GM12878 (cell line): ENCODE measurements at regions not wholly inside any gene's neighbourhood (a gene's known extent, or its start where the extent isn't known, plus 50 kb on each side); places are given as distances from the start of the nearest gene placed in this dataset.

Experiments used
- ATAC-seq: fragments of 200-7000 bp; cut with Tn5 transposase; 3 replicates; pipeline ENCODE4 v1.9.1; 2020; ENCODE audit warnings: mild to moderate bottlenecking, moderate library complexity
- BruUV-seq: library from RNA; stranded (reverse); fragments of 400-500 nt; replicated peaks from 2 replicates; lab custom pipeline; 2021; lab: Mats Ljungman, UMichigan
- CTCF ChIA-PET: fragments of 300-600 bp; sonication (Branson Sonifier 250); formaldehyde crosslinking; extraction: SDS; loops from one replicate; lab custom pipeline; 2021; ENCODE audit warnings: inconsistent platforms; lab: Yijun Ruan, JAX
- POLR2A ChIA-PET: fragments of 350-600 bp; formaldehyde crosslinking; extraction: SDS; loops from one replicate; lab custom pipeline; 2021; ENCODE audit warnings: inconsistent platforms; lab: Charles Lee
- RAD21 ChIA-PET: fragments of 300-600 bp; sonication (Branson Sonifier 250); formaldehyde crosslinking; loops from one replicate; lab custom pipeline; 2023; ENCODE audit warnings: antibody characterized with exemption; ENCODE audit not compliant: unreplicated experiment; lab: Charles Lee
- SMC1A ChIA-PET: fragments of 300-600 bp; sonication (Branson Sonifier 250); formaldehyde crosslinking; loops from one replicate; lab custom pipeline; 2023; ENCODE audit not compliant: unreplicated experiment, uncharacterized antibody; lab: Charles Lee
- DNase-seq: peaks from one replicate; pipeline ENCODE4 v3.0.0-alpha.2; 2011; ENCODE audit warnings: low read depth, low spot score
- FAIRE-seq: peaks from 3 replicates; lab custom pipeline; 2011; peaks lifted over from hg19 to GRCh38; lab: Jason Lieb, UNC
- H2AFZ ChIP-seq: 2 replicates; pipeline ENCODE4 v1.6.0; 2011; ENCODE audit warnings: low read depth, low read length, control low read depth; ENCODE audit not compliant: control insufficient read depth
- H3K27ac ChIP-seq: 2 replicates; pipeline ENCODE4 v1.5.1; 2011; ENCODE audit warnings: control low read depth; ENCODE audit not compliant: control insufficient read depth, insufficient read depth
- H3K27me3 ChIP-seq, 2 experiments: replicated peaks in 1 of 2; 2 replicates each; pipeline versions ENCODE4 v1.6.0 to v1.6.1; 2011; ENCODE audit warnings: low read length in 1 of 2; ENCODE audit not compliant: control insufficient read depth in 2 of 2, insufficient read depth in 2 of 2
- H3K36me3 ChIP-seq, 2 experiments: 2 replicates each; pipeline ENCODE4 v1.5.1; 2011; ENCODE audit warnings: low read length in 1 of 2; ENCODE audit not compliant: control insufficient read depth in 2 of 2, insufficient read depth in 2 of 2
- H3K4me1 ChIP-seq: 2 replicates; pipeline ENCODE4 v1.6.1; 2011; ENCODE audit warnings: mild to moderate bottlenecking, low read length, moderate library complexity, mixed read lengths; ENCODE audit not compliant: control insufficient read depth, insufficient read depth
- H3K4me2 ChIP-seq: 2 replicates; pipeline ENCODE4 v1.6.0; 2011; ENCODE audit warnings: control low read depth; ENCODE audit not compliant: control insufficient read depth, insufficient read depth
- H3K4me3 ChIP-seq: fragments of 200-600 bp; sonication (generic); 2 replicates; pipeline ENCODE4 v1.5.1; 2016
- H3K79me2 ChIP-seq: 2 replicates; pipeline ENCODE4 v1.6.0; 2011; ENCODE audit warnings: low read length; ENCODE audit not compliant: control insufficient read depth, insufficient read depth
- H3K9ac ChIP-seq: 2 replicates; pipeline ENCODE4 v1.8.0; 2011; ENCODE audit warnings: low read length, control low read depth, mixed read lengths; ENCODE audit not compliant: control insufficient read depth, insufficient read depth
- H3K9me3 ChIP-seq: replicated peaks from 3 replicates; pipeline ENCODE4 v1.5.1; 2011; ENCODE audit warnings: mild to moderate bottlenecking, low read length; ENCODE audit not compliant: control insufficient read depth, insufficient read depth
- H4K20me1 ChIP-seq: 2 replicates; pipeline ENCODE4 v1.6.0; 2011; ENCODE audit not compliant: control insufficient read depth, insufficient read depth
- CREB1 ChIP-seq: IDR thresholded peaks from 2 replicates; pipeline ENCODE4 v1.6.1; 2012; ENCODE audit warnings: low read depth, mild to moderate bottlenecking, inconsistent platforms
- FOXK2 ChIP-seq: fragments of 450-650 bp; IDR thresholded peaks from 2 replicates; pipeline ENCODE4 v1.6.1; 2017; ENCODE audit warnings: mild to moderate bottlenecking, moderate library complexity
- IKZF1 ChIP-seq: fragments of 450-650 bp; conservative IDR thresholded peaks from 2 replicates; pipeline ENCODE4 v1.6.1; 2017; ENCODE audit warnings: antibody characterized with exemption, mild to moderate bottlenecking
- JUNB ChIP-seq: IDR thresholded peaks from 2 replicates; pipeline ENCODE4 v1.6.1; 2016; ENCODE audit warnings: antibody characterized with exemption, mild to moderate bottlenecking
- KLF5 ChIP-seq: fragments of 450-650 bp; IDR thresholded peaks from 2 replicates; pipeline ENCODE4 v1.6.1; 2014; ENCODE audit warnings: mild to moderate bottlenecking; ENCODE audit not compliant: partially characterized antibody
- NR2C1 ChIP-seq: fragments of 450-650 bp; IDR thresholded peaks from 2 replicates; pipeline ENCODE4 v1.6.1; 2017; ENCODE audit warnings: antibody characterized with exemption, mild to moderate bottlenecking, moderate library complexity
- RAD51 ChIP-seq: fragments of 450-650 bp; IDR thresholded peaks from 2 replicates; pipeline ENCODE4 v1.6.1; 2016; ENCODE audit warnings: moderate library complexity, mild to moderate bottlenecking, inconsistent platforms
- SIX5 ChIP-seq: IDR thresholded peaks from 2 replicates; pipeline ENCODE4 v1.6.1; 2011; ENCODE audit warnings: mild to moderate bottlenecking, low read depth, low read length, moderate library complexity; ENCODE audit not compliant: severe bottlenecking
- YY1 ChIP-seq: IDR thresholded peaks from 2 replicates; pipeline ENCODE4 v1.6.1; 2011; ENCODE audit warnings: low read depth, mild to moderate bottlenecking, low read length
- WGBS: methylation state at CpG from one replicate; pipeline ENCODE4 v1.1.6; 2016; ENCODE audit warnings: low lambda C conversion rate; ENCODE audit not compliant: insufficient replicate concordance, insufficient coverage; ENCODE audit errors: missing lambda C conversion rate; 5-methylcytosine and 5-hydroxymethylcytosine counted together
- in situ Hi-C: fragments of 300-500 bp; cut with MboI; formaldehyde crosslinking; loops from 9 replicates; pipeline ENCODE4 v1.14.3; 2018; ENCODE audit warnings: mixed read lengths
- intact Hi-C: fragments of 100-400 bp; cut with micrococcal nuclease; formaldehyde crosslinking; loops from one replicate; pipeline ENCODE4 v1.14.2; 2022; ENCODE audit not compliant: unreplicated experiment
- TF ChIP-seq, protein P1 (sequence below): fragments of 450-650 bp; IDR thresholded peaks from 2 replicates; pipeline ENCODE4 v1.6.1; 2017; ENCODE audit warnings: mild to moderate bottlenecking, moderate library complexity
- TF ChIP-seq, protein P2 (sequence below): fragments of 450-650 bp; IDR thresholded peaks from 2 replicates; pipeline ENCODE4 v1.6.1; 2017; ENCODE audit warnings: mild to moderate bottlenecking, moderate library complexity
- TF ChIP-seq, protein P3 (sequence below): fragments of 450-650 bp; formaldehyde crosslinking; IDR thresholded peaks from 2 replicates; pipeline ENCODE4 v1.5.0; 2022; ENCODE audit warnings: mild to moderate bottlenecking, missing genetic modification characterization
- TF ChIP-seq, protein P4 (sequence below): fragments of 450-650 bp; IDR thresholded peaks from 2 replicates; pipeline ENCODE4 v1.6.1; 2017; ENCODE audit warnings: borderline replicate concordance

DNA sequence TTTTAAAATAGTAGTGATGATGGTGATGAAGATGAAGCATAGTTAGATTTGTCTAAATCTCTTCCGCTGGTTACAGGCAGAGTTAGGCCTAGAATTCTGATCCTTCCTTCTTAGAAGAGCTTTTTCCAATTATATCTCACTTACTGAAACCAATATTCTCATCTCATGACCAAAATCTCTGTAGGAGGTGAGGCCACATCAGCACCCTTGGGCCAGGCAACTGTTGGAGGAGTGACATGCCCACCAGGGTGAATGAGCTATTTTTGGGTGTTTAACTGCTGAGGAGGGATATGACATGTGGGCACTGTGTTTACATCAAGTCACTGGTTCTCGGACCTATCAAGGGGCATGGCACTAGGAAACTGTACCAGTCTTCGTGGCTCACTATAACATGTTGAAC, 102.2 kb upstream of the SLC24A3 start:
- Histone ChIP-seq H3K27ac (no peak overlapping the region), H3K9me3 (no peaks in the 10 kb centered on the region), H3K36me3 (no peaks in the 10 kb centered on the region), H4K20me1 (no peaks in the 10 kb centered on the region), H3K4me1 (no peaks in the 10 kb centered on the region), H3K79me2 (no peaks in the 10 kb centered on the region), H2AFZ (no peak overlapping the region), H3K27me3 (no peaks in the 10 kb centered on the region), H3K9ac (no peak overlapping the region), H3K4me3 (no peak overlapping the region), H3K4me2 (no peak overlapping the region)
- ChIA-PET CTCF (interaction anchor here (1.4 kb wide), 1 partner anchor 95 kb away, joined by 5 read pairs; no protein-coding TSS in a partner anchor), RAD21 (no interaction called here), SMC1A (interaction anchor here (1.8 to 1.9 kb wide), 2 partner anchors 10 to 16 kb away, joined by 6 to 8 read pairs; no protein-coding TSS in a partner anchor), POLR2A (no interaction called here)
- DNase-seq = no peak
- in situ Hi-C loops (no loop called here), intact Hi-C loops (no loop called here)
- 50% methylated on average over 3 of the region's 3 CpGs for WGBS
- no peak for FAIRE-seq
- ATAC-seq = no peak
- no TSS peak for BruUV-seq
- TF ChIP-seq RAD51 (no peak), YY1 (no peak), IKZF1 (no peak), FOXK2 (no peak), CREB1 (no peak), NR2C1 (no peak), JUNB (no peak), KLF5 (no peak), SIX5 (no peak)
- TF ChIP-seq, protein P1, sequence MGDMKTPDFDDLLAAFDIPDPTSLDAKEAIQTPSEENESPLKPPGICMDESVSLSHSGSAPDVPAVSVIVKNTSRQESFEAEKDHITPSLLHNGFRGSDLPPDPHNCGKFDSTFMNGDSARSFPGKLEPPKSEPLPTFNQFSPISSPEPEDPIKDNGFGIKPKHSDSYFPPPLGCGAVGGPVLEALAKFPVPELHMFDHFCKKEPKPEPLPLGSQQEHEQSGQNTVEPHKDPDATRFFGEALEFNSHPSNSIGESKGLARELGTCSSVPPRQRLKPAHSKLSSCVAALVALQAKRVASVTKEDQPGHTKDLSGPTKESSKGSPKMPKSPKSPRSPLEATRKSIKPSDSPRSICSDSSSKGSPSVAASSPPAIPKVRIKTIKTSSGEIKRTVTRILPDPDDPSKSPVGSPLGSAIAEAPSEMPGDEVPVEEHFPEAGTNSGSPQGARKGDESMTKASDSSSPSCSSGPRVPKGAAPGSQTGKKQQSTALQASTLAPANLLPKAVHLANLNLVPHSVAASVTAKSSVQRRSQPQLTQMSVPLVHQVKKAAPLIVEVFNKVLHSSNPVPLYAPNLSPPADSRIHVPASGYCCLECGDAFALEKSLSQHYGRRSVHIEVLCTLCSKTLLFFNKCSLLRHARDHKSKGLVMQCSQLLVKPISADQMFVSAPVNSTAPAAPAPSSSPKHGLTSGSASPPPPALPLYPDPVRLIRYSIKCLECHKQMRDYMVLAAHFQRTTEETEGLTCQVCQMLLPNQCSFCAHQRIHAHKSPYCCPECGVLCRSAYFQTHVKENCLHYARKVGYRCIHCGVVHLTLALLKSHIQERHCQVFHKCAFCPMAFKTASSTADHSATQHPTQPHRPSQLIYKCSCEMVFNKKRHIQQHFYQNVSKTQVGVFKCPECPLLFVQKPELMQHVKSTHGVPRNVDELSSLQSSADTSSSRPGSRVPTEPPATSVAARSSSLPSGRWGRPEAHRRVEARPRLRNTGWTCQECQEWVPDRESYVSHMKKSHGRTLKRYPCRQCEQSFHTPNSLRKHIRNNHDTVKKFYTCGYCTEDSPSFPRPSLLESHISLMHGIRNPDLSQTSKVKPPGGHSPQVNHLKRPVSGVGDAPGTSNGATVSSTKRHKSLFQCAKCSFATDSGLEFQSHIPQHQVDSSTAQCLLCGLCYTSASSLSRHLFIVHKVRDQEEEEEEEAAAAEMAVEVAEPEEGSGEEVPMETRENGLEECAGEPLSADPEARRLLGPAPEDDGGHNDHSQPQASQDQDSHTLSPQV = no peak
- TF ChIP-seq, protein P2, sequence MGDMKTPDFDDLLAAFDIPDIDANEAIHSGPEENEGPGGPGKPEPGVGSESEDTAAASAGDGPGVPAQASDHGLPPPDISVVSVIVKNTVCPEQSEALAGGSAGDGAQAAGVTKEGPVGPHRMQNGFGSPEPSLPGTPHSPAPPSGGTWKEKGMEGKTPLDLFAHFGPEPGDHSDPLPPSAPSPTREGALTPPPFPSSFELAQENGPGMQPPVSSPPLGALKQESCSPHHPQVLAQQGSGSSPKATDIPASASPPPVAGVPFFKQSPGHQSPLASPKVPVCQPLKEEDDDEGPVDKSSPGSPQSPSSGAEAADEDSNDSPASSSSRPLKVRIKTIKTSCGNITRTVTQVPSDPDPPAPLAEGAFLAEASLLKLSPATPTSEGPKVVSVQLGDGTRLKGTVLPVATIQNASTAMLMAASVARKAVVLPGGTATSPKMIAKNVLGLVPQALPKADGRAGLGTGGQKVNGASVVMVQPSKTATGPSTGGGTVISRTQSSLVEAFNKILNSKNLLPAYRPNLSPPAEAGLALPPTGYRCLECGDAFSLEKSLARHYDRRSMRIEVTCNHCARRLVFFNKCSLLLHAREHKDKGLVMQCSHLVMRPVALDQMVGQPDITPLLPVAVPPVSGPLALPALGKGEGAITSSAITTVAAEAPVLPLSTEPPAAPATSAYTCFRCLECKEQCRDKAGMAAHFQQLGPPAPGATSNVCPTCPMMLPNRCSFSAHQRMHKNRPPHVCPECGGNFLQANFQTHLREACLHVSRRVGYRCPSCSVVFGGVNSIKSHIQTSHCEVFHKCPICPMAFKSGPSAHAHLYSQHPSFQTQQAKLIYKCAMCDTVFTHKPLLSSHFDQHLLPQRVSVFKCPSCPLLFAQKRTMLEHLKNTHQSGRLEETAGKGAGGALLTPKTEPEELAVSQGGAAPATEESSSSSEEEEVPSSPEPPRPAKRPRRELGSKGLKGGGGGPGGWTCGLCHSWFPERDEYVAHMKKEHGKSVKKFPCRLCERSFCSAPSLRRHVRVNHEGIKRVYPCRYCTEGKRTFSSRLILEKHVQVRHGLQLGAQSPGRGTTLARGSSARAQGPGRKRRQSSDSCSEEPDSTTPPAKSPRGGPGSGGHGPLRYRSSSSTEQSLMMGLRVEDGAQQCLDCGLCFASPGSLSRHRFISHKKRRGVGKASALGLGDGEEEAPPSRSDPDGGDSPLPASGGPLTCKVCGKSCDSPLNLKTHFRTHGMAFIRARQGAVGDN = no peak
- TF ChIP-seq, protein P3, sequence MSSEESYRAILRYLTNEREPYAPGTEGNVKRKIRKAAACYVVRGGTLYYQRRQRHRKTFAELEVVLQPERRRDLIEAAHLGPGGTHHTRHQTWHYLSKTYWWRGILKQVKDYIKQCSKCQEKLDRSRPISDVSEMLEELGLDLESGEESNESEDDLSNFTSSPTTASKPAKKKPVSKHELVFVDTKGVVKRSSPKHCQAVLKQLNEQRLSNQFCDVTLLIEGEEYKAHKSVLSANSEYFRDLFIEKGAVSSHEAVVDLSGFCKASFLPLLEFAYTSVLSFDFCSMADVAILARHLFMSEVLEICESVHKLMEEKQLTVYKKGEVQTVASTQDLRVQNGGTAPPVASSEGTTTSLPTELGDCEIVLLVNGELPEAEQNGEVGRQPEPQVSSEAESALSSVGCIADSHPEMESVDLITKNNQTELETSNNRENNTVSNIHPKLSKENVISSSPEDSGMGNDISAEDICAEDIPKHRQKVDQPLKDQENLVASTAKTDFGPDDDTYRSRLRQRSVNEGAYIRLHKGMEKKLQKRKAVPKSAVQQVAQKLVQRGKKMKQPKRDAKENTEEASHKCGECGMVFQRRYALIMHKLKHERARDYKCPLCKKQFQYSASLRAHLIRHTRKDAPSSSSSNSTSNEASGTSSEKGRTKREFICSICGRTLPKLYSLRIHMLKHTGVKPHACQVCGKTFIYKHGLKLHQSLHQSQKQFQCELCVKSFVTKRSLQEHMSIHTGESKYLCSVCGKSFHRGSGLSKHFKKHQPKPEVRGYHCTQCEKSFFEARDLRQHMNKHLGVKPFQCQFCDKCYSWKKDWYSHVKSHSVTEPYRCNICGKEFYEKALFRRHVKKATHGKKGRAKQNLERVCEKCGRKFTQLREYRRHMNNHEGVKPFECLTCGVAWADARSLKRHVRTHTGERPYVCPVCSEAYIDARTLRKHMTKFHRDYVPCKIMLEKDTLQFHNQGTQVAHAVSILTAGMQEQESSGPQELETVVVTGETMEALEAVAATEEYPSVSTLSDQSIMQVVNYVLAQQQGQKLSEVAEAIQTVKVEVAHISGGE (CRISPR knock-in tag) = no peak
- TF ChIP-seq, protein P4, sequence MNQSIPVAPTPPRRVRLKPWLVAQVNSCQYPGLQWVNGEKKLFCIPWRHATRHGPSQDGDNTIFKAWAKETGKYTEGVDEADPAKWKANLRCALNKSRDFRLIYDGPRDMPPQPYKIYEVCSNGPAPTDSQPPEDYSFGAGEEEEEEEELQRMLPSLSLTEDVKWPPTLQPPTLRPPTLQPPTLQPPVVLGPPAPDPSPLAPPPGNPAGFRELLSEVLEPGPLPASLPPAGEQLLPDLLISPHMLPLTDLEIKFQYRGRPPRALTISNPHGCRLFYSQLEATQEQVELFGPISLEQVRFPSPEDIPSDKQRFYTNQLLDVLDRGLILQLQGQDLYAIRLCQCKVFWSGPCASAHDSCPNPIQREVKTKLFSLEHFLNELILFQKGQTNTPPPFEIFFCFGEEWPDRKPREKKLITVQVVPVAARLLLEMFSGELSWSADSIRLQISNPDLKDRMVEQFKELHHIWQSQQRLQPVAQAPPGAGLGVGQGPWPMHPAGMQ = no peak
